Gastroesophageal sphincter (tissue), 3 donors: ENCODE measurements at regions not wholly inside any gene's neighbourhood (a gene's known extent, or its start where the extent isn't known, plus 50 kb on each side); places are given as distances from the start of the nearest gene placed in this dataset.

Experiments
- CTCF ChIP-seq, 4 experiments: fragments of 200-600 bp in 2 of 4; fragments of 450-650 bp in 2 of 4; sonication (generic) in 1 of 4; IDR thresholded peaks; one replicate each; pipeline ENCODE4 v1.5.1; 2017 to 2019; ENCODE audit warnings: antibody characterized with exemption in 4 of 4, mild to moderate bottlenecking in 2 of 4, moderate library complexity in 2 of 4
- POLR2A ChIP-seq, 2 donors: fragments of 450-650 bp; IDR thresholded peaks; one replicate each; pipeline ENCODE4 v1.6.1; 2017; ENCODE audit warnings: antibody characterized with exemption in 2 of 2, mild to moderate bottlenecking in 2 of 2, moderate library complexity in 1 of 2

- no peak for TF ChIP-seq CTCF (IDR thresholded peaks at IDR 0.05)
- no peak for TF ChIP-seq POLR2A (IDR thresholded peaks at IDR 0.05)
Measured at GRCh38 chrX:124497386-124497785, 151.0 kb downstream of the SH2D1A start.
